Body of pancreas (tissue), 4 donors: ENCODE measurements at regions not wholly inside any gene's neighbourhood (a gene's known extent, or its start where the extent isn't known, plus 50 kb on each side); places are given as distances from the start of the nearest gene placed in this dataset.

Experiments
- CTCF ChIP-seq, 7 experiments: fragments of 450-650 bp in 4 of 7; fragments of 200-600 bp in 3 of 7; sonication (generic) in 3 of 7; IDR thresholded peaks; one replicate each; pipeline ENCODE4 v1.5.1; 2016 to 2019; ENCODE audit warnings: antibody characterized with exemption in 7 of 7
- POLR2A ChIP-seq, 3 donors: fragments of 450-650 bp; IDR thresholded peaks; one replicate each; pipeline ENCODE4 v1.6.1; 2016; ENCODE audit warnings: antibody characterized with exemption in 3 of 3, mild to moderate bottlenecking in 2 of 3

- TF ChIP-seq CTCF (IDR thresholded peaks at IDR 0.05) (no peak), POLR2A (IDR thresholded peaks at IDR 0.05) (no peak)
Measured at GRCh38 chr12:124094188-124094587, 121.2 kb downstream of the ZNF664 start.
